GM12873 (cell line): ENCODE measurements at regions not wholly inside any gene's neighbourhood (a gene's known extent, or its start where the extent isn't known, plus 50 kb on each side); places are given as distances from the start of the nearest gene placed in this dataset.

ENCODE experiments used
- TF ChIP-seq, protein P1 (sequence below): IDR thresholded peaks from 2 replicates; pipeline ENCODE4 v1.5.1; 2012; ENCODE audit warnings: low read depth, mild to moderate bottlenecking, moderate library complexity, low read length, control low read depth; ENCODE audit not compliant: insufficient read depth; ENCODE audit errors: missing control alignments

DNA sequence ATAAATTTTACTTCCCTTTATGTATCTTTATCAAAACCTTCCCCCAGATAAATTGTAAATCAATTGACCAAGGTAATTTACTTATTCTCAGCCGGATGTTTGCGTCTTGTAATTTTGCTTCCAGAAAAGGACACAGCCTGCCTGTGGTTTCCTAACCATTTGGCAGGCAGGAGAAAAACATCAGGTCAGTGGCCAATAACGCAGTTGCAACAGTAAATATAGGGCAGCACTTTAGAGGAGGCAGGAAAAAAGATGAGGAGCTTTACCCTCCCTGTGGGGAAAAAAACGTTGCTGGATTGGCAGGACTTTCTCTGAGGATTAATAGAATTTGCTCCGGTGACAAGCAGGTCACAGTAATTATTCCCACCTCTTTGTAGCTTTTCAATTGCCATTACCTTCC lies 2618.1 kb downstream of the ARAP2 start:
- TF ChIP-seq, protein P1, sequence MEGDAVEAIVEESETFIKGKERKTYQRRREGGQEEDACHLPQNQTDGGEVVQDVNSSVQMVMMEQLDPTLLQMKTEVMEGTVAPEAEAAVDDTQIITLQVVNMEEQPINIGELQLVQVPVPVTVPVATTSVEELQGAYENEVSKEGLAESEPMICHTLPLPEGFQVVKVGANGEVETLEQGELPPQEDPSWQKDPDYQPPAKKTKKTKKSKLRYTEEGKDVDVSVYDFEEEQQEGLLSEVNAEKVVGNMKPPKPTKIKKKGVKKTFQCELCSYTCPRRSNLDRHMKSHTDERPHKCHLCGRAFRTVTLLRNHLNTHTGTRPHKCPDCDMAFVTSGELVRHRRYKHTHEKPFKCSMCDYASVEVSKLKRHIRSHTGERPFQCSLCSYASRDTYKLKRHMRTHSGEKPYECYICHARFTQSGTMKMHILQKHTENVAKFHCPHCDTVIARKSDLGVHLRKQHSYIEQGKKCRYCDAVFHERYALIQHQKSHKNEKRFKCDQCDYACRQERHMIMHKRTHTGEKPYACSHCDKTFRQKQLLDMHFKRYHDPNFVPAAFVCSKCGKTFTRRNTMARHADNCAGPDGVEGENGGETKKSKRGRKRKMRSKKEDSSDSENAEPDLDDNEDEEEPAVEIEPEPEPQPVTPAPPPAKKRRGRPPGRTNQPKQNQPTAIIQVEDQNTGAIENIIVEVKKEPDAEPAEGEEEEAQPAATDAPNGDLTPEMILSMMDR = no peak

DNA sequence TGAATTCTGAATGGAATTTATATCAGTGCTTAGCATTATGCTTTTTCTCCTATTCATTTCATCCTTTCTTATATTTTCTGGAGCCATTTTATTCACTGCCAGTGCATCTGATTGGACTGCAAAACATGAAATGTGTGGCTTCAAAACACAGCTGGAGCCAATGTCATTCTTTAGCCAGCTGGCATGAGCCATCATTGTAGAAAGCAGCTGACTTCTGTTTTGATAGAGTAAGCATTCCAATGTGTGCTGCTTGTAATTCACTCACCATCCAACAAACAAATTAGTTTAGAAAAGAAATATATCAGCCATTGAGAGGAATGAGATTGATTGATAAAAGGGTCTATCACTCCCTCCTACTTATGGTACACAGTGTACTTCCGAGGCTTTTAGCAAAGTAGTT lies 2616.0 kb downstream of the ARAP2 start:
- TF ChIP-seq, protein P1 = no peak

DNA sequence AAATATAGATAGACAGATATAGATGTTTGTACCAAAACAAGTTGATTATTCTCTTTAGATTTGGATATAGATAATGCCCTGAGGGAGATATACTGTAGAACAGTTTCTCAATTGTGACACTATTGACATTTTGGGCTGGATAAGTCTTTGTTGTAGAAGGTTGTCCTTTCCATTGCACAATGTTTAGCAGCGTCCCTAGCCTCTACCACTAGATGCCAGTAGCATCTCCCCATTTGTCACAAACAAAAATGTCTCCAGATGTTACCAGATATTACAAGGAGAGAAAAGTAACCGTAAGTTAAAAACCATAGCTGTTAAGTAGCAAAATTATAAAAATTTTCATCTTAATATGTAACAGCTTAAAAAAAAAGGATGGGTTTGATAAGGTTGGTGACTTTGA lies 2595.3 kb downstream of the ARAP2 start:
- TF ChIP-seq, protein P1 = no peak

DNA sequence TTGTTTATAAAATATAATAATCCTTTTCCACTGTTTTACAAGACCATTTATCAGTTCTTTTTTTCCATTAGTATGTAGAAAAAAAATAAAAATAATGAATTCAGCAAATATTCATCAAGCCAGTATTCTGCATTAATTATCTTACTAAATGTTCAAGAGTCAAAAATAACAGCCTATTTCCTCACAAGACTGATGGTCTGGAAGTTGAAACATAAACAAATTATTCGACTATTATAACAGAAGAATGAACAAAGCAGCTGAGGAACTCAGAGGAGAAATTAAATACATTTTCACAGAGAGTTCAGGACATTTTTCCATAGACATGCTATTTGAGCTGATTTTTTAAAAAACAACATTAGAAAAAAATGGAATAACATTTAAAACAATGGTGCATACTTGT lies 2594.8 kb downstream of the ARAP2 start:
- TF ChIP-seq, protein P1 = no peak

DNA sequence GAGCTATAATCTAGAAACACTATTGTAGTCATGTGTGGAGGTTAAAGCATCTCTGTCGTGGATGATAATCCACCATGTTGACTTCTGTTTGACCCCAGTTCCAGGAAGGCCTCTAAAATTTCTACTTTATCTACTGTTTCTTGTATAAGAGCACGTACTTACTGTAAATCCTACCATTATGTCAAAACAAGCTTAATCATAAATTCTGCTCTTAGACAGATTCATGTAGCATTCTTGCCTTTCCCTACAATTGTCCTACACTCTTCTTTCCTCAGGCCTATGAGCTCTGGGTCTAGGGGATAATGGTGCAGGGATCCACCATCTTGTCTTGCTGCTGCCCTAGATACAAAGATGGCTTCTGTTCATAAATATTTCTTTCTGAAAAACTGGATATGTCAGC lies 2594.3 kb downstream of the ARAP2 start:
- TF ChIP-seq, protein P1 = no peak

DNA sequence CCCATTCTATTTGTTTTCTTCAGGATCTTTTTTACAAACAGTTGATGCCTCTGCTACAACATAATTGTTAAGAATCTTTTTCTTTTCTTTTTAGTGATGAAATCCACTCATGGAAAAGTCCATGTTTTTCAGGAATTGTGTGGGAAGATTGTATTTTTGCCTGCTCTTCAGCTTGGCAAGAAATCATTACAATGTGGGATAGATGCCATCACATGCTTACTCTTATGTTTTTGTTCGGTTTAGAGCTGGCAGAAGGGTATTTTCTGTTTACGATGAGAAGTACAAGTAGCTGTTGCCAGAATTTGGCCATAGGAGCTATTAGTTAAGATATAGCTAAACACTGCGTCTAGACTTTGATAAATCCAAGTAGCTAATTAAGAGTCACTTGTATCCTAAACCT lies 2585.3 kb downstream of the ARAP2 start:
- TF ChIP-seq, protein P1 = no peak

DNA sequence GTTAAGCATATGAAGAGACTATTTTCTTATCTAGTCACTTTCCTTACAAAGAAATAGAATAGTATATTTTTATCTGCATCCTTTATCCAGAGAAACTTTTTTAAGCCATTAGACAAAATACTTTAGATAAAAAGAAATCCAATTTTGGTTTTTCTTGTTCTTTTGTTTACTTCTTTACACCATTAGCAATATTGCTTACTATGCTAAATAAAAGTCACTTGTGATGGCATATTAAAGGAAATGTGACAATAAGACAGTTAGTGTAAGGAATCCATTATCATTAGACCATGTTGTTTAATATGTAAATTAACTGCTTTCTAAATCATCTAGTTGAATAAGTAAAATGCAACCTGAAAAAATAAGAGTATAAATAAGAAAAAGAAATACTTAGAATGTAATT lies 2582.7 kb downstream of the ARAP2 start:
- TF ChIP-seq, protein P1 = no peak

DNA sequence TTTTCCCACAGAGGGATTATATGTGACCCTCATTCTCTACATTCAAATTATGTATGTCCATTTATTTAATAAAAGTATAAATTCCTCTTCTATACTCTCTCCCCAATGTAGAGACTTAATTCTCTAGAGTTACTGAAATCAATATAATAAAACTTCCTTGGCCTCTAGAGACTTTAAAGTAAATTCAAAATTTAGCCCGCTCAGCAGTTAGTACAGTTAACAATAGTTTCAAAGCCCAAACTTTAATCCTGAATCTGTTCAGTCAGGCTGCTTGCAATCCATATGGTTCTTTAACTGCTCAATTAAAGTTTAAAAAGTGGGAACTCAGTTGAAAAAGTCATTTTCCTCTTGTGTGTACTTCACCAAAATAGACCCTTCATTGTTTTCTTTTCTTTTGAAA lies 2558.4 kb downstream of the ARAP2 start:
- TF ChIP-seq, protein P1 = no peak
